IPS DF 6.9 (cell line): ENCODE measurements at regions not wholly inside any gene's neighbourhood (a gene's known extent, or its start where the extent isn't known, plus 50 kb on each side); places are given as distances from the start of the nearest gene placed in this dataset.

ENCODE experiments used
- DNase-seq: peaks from one replicate; pipeline ENCODE4 v3.0.0-alpha.2; 2013; ENCODE audit warnings: low read depth, low spot score
- H3K27ac ChIP-seq: one replicate; pipeline ENCODE4 v1.5.1; 2013; ENCODE audit warnings: low read length, control low read depth
- H3K27me3 ChIP-seq: 2 replicates; pipeline ENCODE4 v1.6.1; 2013; ENCODE audit warnings: mild to moderate bottlenecking, low read length; ENCODE audit not compliant: control insufficient read depth, insufficient read depth
- H3K36me3 ChIP-seq: 2 replicates; pipeline ENCODE4 v1.6.1; 2013; ENCODE audit warnings: low read length; ENCODE audit not compliant: control insufficient read depth, insufficient read depth
- H3K4me1 ChIP-seq: 2 replicates; pipeline ENCODE4 v1.6.1; 2013; ENCODE audit warnings: low read length; ENCODE audit not compliant: control insufficient read depth, insufficient read depth
- H3K4me3 ChIP-seq: 2 replicates; pipeline ENCODE4 v1.5.1; 2013; ENCODE audit warnings: mild to moderate bottlenecking, low read length
- H3K9me3 ChIP-seq: 2 replicates; pipeline ENCODE4 v1.6.1; 2013; ENCODE audit warnings: low read length, inconsistent platforms; ENCODE audit not compliant: control insufficient read depth, insufficient read depth
- WGBS: extraction: QIAGEN DNeasy Blood & Tissue Kit; methylation state at CpG from one replicate; pipeline ENCODE4 v1.1.7; 2013; ENCODE audit warnings: mixed read lengths, missing lambda C conversion rate; ENCODE audit not compliant: insufficient read length, insufficient coverage; 5-methylcytosine and 5-hydroxymethylcytosine counted together

- Histone ChIP-seq H3K4me1 (0 out of 2 replicates have a peak, but pooled peaks cover 1% of the 10 kb centered on the region), H3K27ac (no peak overlapping the region), H3K4me3 (no peak overlapping the region), H3K36me3 (no peaks in the 10 kb centered on the region), H3K27me3 (no peaks in the 10 kb centered on the region), H3K9me3 (no peaks in the 10 kb centered on the region)
- DNase-seq = no peak
- WGBS = no CpG with 5 or more reads among the region's 12 CpGs
Observed at GRCh38 chr7:130887182-130887956, 153.4 kb upstream of the KLF14 start.

- 100% methylated on average over 2 of the region's 12 CpGs for WGBS
- Histone ChIP-seq H3K9me3 (no peaks in the 10 kb centered on the region), H3K27ac (no peak overlapping the region), H3K4me1 (0 out of 2 replicates have a peak, but pooled peaks cover 1% of the 10 kb centered on the region), H3K27me3 (no peaks in the 10 kb centered on the region), H3K36me3 (no peaks in the 10 kb centered on the region), H3K4me3 (no peak overlapping the region)
- no peak for DNase-seq
Observed at GRCh38 chr7:130887957-130888371, 154.0 kb upstream of the KLF14 start.

- no peaks in the 10 kb centered on the region for H3K36me3 ChIP-seq
- no peaks in the 10 kb centered on the region for H3K9me3 ChIP-seq
- no CpG with 5 or more reads among the region's 5 CpGs for WGBS
- no peak for DNase-seq
- no peak overlapping the region for H3K4me3 ChIP-seq
- H3K27me3 ChIP-seq = no peaks in the 10 kb centered on the region
- 0 out of 2 replicates have a peak, but pooled peaks cover 1% of the 10 kb centered on the region for H3K4me1 ChIP-seq
- H3K27ac ChIP-seq = no peak overlapping the region
Observed at GRCh38 chr7:130888468-130888867, 154.5 kb upstream of the KLF14 start.

- no peak for DNase-seq
- no CpG with 5 or more reads among the region's 11 CpGs for WGBS
- no peaks in the 10 kb centered on the region for H3K9me3 ChIP-seq
- H3K4me1 ChIP-seq = peaks cover 4% of the 10 kb centered on the region; the same call in 1 of the 2 replicates
- H3K27me3 ChIP-seq = no peaks in the 10 kb centered on the region
- no peaks in the 10 kb centered on the region for H3K36me3 ChIP-seq
- no peak overlapping the region for H3K27ac ChIP-seq
- no peak overlapping the region for H3K4me3 ChIP-seq
Observed at GRCh38 chr7:130890176-130891020, 156.4 kb upstream of the KLF14 start.

GRCh38 chr7:130891254-130892094 is 157.5 kb upstream of the KLF14 start:
- Histone ChIP-seq H3K27me3 (no peaks in the 10 kb centered on the region), H3K36me3 (no peaks in the 10 kb centered on the region), H3K4me1 (peaks cover 4% of the 10 kb centered on the region; the same call in 1 of the 2 replicates), H3K9me3 (no peaks in the 10 kb centered on the region), H3K27ac (no peak overlapping the region), H3K4me3 (no peak overlapping the region)
- no CpG with 5 or more reads among the region's 15 CpGs for WGBS
- no peak for DNase-seq

GRCh38 chr7:130893441-130893894 is 159.5 kb upstream of the KLF14 start:
- Histone ChIP-seq H3K27me3 (no peaks in the 10 kb centered on the region), H3K36me3 (no peaks in the 10 kb centered on the region), H3K27ac (no peak overlapping the region), H3K4me3 (no peak overlapping the region), H3K9me3 (no peaks in the 10 kb centered on the region), H3K4me1 (peaks cover 4% of the 10 kb centered on the region; the same call in 1 of the 2 replicates)
- WGBS = 100% methylated on average over 3 of the region's 7 CpGs
- no peak for DNase-seq

- no CpG with 5 or more reads among the region's 14 CpGs for WGBS
- Histone ChIP-seq H3K9me3 (no peaks in the 10 kb centered on the region), H3K27ac (no peak overlapping the region), H3K4me3 (no peak overlapping the region), H3K36me3 (no peaks in the 10 kb centered on the region), H3K27me3 (no peaks in the 10 kb centered on the region), H3K4me1 (peaks cover 4% of the 10 kb centered on the region; the same call in 1 of the 2 replicates)
- no peak for DNase-seq
Observed at GRCh38 chr7:130894146-130894908, 160.3 kb upstream of the KLF14 start.

GRCh38 chr7:130894909-130895750 is 161.1 kb upstream of the KLF14 start:
- Histone ChIP-seq H3K27me3 (no peaks in the 10 kb centered on the region), H3K27ac (no peak overlapping the region), H3K9me3 (no peaks in the 10 kb centered on the region), H3K4me1 (peaks cover 4% of the 10 kb centered on the region; the same call in 1 of the 2 replicates), H3K4me3 (no peak overlapping the region), H3K36me3 (no peaks in the 10 kb centered on the region)
- no CpG with 5 or more reads among the region's 20 CpGs for WGBS
- DNase-seq = no peak
